NCI-H2196 (cell line): ENCODE measurements at regions not wholly inside any gene's neighbourhood (a gene's known extent, or its start where the extent isn't known, plus 50 kb on each side); places are given as distances from the start of the nearest gene placed in this dataset.
"Not testable (repeated sequence)": the region's sequence is repeated elsewhere in the genome, so short reads cannot be mapped to it uniquely, and the experiment has no call there.

ENCODE experiments used
- DNase-seq: peaks from one replicate; lab custom pipeline; 2025; ENCODE audit not compliant: unreplicated experiment; lab: John Stamatoyannopoulos, UW

DNA sequence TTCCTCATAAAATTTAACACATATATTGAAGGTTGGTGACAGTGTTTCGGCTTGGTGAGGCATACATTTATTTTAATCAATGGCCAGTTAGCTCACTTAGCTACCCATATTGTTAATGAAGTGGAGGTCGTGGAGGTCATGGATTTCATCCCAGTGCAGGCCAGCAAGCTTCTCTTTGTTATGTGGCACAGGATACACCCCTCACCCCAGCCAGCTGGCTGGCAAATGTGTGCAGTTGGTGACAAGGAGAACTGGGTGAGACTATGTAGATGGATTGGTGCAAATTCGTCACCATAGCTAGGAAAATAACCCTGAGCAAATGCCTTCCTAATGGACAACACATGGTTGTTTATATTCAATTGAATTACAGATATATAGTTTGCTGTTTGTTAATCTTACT lies 50.5 kb upstream of the FOXP2 start:
- no peak for DNase-seq

DNA sequence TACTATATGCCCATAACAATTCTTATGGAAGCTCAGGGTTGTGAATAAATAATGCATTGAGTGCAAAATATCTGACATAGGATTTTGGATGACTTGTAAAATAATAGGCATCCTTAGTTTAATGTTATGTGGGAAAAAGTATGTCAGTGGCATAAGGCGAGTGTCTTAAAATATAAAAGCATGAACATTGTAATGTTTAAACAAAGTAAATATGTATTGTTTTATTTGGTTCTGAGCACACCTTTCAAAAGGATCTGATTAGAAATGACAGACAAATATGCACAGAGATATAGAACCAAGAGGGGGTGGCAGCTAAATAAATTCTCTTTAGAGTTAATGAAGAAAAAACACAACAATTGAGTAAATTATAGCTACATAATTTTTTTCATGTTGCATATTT lies 51.3 kb upstream of the FOXP2 start:
- no peak for DNase-seq

GRCh38 chr7:114358911-114359310 lies 55.7 kb upstream of the FOXP2 start:
- DNase-seq = no peak

GRCh38 chr7:114356133-114356532 lies 58.5 kb upstream of the FOXP2 start:
- no peak for DNase-seq

DNA sequence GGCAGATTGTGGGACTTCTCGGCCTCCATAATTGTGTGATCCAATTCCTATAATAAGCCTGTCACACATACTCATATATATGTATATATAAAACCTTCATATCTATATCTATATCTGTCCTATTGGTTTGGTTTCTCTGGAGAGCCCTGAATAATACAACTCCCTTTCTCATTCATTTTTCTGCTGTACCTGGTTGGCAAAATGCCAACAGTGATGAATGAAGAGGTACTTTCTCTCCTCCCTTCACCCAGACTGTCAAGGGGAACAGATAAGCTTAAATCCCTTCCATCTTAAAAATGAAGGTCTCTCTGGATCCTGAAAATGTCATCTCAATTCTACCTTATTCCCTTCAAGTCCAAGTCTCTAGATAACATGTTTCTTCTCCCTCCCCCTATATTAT lies 60.3 kb upstream of the FOXP2 start:
- DNase-seq = no peak

GRCh38 chr7:114345494-114345893 lies 69.1 kb upstream of the FOXP2 start:
- no peak for DNase-seq

DNA sequence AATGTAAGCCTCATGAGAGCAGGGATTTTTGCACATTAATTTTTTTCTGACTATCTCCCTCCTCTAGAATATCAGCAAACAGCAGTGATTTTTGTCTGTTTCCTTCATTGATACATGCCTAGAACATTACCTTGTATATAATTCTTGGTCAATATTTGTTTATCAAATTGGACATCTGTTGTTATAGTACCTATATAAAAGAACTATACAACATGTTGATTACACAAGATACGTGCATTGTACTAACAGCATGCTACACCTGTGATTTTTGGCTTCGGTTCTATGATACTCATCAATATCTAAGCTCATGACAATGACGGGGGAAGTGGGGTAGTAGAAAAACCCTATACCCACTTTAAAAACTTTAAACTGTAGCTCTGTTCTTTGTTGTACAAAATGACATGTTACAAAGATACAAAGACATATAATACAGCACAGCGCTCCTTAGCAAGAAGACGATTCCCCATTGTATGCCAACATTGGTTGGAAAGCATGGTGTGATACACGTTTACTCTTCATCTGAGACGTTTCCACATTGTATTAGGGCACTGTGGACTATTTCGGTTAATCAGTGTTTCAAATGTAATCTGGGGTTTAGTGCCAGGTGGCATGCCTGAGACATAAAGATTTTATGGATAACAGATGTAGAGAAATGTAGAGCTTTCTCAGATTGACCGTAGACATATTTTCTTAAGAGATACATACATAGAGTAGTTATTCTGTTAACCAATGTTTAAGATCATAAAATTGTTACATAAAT lies 70.5 kb upstream of the FOXP2 start:
- no peak for DNase-seq

DNA sequence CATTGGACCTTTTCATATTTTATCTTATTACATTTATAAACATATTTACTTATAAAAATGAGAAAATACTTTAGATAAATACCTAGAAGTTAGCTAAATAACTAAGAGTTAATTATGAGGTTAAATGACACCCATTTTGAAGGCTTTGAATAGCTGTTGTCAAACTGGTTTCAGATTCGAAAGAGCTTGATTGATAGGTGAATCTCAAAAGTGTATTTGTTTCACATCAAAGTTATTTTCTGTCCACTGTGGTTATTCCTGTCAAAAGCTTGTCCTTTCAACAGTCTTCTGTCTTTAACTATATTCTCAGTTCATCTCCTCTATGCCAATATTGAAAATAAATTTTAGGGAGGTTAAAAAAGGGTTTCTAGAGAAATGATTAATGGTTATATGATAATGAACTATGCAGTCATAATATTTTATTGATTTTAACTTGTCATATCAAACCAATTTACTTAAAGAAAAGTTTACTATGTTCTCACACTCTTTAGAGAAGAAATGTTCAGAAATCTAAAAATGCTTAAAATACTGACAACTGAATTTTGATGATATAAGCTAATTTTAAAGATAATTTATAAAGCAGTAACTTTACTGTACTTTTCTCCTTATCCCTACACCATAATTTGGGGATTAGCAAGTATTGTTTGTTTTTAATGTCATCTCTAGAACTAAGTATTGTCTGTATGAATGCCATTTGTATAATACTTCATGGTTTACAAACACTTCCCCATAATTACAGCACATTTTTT lies 72.0 kb upstream of the FOXP2 start:
- DNase-seq = no peak

- DNase-seq = no peak
These were observed 73.0 kb upstream of the FOXP2 start for GRCh38 chr7:114341648-114342047.

DNA sequence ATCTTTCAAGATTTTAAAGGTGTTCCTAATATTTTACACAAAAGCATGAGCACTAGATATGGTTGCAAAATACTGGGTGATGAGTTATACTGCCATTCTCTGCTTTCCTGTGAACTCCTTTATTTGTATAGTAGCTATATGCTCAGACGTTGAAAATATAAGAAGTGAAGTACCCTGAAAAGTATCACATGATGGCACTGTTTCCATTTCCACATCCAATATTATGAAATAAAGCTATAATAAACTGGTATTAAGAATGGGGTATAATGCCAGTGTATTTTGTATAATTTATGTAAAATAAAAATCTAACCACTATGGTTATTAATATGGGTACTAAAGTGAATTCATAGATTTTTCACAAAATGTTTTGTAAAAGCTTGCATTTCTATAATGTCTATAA lies 79.6 kb upstream of the FOXP2 start:
- no peak for DNase-seq

- DNase-seq = not testable (repeated sequence)
These were observed 85.2 kb upstream of the FOXP2 start for GRCh38 chr7:114329458-114329857.

DNA sequence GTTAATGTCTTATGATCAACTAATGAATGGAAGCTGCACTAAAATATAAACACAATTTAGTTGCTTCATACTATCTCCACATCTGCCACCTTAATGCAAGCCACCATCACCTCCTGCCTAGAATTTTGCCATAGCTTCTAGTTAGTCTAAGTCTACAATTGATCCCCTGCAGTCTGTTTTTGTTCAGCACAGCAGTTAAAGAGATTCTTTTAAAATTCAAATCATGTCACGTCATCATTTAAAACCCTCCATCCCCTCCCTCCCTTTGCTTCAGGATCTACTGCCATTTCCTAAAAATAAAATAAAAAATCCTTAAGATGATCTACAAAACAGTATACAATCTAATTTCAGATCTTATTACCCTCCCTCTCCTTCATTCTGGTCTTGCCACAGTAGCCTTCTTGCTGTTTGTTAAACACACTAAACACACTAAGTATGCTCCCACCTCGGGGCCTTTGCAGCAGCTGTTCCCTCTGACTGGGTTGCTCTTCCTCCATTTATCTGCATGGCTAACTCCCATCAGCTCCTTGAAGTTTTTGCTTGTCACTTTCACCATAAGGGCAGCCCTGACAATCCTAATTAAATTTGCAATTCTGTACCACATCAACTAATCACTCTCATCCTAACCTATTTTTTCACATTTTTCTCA lies 97.0 kb upstream of the FOXP2 start:
- DNase-seq = no peak

DNA sequence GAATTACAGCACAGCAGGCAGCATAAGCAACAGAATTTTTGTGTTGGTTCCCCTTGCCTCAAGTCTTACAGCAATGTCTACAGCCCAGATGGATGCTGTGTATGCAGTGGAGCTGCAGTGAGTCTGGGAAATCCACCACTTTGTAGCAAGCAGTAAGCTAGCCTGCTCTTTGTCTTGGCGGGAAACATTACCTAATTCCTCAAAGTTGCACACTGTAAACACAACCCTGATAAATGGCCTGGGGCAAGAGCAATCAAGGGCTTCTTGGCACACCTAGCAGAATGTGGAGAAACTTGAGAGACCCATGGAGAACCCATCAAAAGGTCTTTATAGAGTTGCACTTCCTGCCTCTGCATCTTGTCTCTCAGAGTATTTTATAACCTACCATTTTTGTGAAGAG lies 102.0 kb upstream of the FOXP2 start:
- no peak for DNase-seq

GRCh38 chr7:114310345-114311110 lies 104.1 kb upstream of the FOXP2 start:
- DNase-seq = no peak

GRCh38 chr7:114309729-114310128 lies 104.9 kb upstream of the FOXP2 start:
- DNase-seq = no peak

- no peak for DNase-seq
These were observed 111.3 kb upstream of the FOXP2 start for GRCh38 chr7:114303301-114303700.

DNA sequence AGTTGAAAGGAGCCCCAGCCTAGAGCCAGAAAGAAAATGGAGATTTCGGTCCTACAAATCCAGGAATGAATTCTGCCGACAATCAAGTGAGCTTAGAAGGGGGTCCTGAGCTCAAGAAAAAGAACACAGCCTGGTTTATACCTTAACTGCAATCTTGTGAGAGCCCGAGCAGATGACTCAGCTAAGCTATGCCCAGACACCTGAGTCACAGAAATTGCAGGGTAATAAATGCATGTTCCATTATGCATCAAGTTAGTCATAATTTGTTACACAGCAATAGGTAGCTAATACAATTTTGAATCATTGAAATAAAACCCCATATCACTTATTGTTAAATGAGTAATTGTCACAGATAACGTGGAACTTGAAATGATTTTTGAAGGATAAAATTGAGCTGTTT lies 111.8 kb upstream of the FOXP2 start:
- no peak for DNase-seq

DNA sequence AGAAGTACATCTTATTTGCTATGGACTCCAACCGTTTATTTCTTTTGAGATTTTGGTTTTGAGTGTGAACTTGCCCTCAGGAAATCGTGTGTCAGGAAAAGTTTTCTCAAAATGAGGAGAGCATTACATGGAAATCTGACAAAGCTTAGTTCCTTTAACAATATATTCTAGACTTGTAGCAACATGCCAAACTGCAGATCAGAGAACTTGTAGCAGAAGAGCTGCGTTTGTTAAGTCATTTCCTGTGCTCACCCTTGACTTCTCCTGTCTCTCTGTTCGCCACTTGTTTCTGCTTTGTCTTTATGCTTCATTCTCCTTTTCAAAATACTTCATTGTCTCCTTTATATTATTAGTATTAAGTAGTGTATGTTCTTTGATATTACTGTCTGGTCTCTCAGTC lies 116.6 kb upstream of the FOXP2 start:
- DNase-seq = no peak

DNA sequence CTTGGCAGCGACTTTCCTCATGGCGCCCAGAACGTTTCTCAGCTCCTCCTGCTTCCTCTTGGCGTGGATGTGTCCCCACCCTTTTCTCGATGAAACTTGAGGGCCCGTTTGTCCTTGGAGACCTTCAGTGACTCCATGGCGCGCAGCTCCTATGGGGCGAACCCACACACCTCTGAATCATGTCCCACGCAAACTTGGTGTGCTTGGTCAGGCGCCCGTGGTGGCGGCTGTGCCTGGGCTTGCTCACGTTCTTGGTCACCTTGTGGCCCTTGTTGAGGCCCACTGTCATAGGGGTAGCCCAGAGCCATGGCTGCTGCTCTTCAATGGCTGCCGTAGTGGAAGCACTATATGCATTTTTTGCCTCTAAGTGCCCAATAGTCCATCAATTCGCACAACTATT lies 117.5 kb upstream of the FOXP2 start:
- no peak for DNase-seq

- no peak for DNase-seq
These were observed 119.1 kb upstream of the FOXP2 start for GRCh38 chr7:114295522-114295921.

GRCh38 chr7:114294036-114294435 lies 120.6 kb upstream of the FOXP2 start:
- no peak for DNase-seq
